GM18861 (cell line): ENCODE measurements at regions not wholly inside any gene's neighbourhood (a gene's known extent, or its start where the extent isn't known, plus 50 kb on each side); places are given as distances from the start of the nearest gene placed in this dataset.

Experiments
- ATAC-seq: cut with Tn5 transposase; IDR thresholded peaks from one replicate; pipeline ENCODE4 v1.9.1; 2021; ENCODE audit not compliant: unreplicated experiment

GRCh38 chr1:181142096-181142958, 53.8 kb downstream of the IER5 start:
- ATAC-seq, result peak; percentile 43

- ATAC-seq, result no peak
These were observed 54.8 kb downstream of the IER5 start for GRCh38 chr1:181143102-181143859.

- ATAC-seq, result no peak
These were observed 55.7 kb downstream of the IER5 start for GRCh38 chr1:181144238-181144637.

GRCh38 chr1:181148636-181149035, 60.1 kb downstream of the IER5 start:
- no peak for ATAC-seq

- peak; percentile 68 for ATAC-seq
These were observed 61.0 kb downstream of the IER5 start for GRCh38 chr1:181149326-181150125.

- ATAC-seq, result no peak
These were observed 61.8 kb downstream of the IER5 start for GRCh38 chr1:181150273-181150672.

GRCh38 chr1:181150842-181151241, 62.3 kb downstream of the IER5 start:
- no peak for ATAC-seq

GRCh38 chr1:181151378-181152326, 63.2 kb downstream of the IER5 start:
- ATAC-seq, result peak; percentile 34

- peak; percentile 52 for ATAC-seq
These were observed 64.6 kb downstream of the IER5 start for GRCh38 chr1:181152892-181153633.

GRCh38 chr1:181153634-181153961, 65.1 kb downstream of the IER5 start:
- no peak for ATAC-seq

- no peak for ATAC-seq
These were observed 66.8 kb downstream of the IER5 start for GRCh38 chr1:181155339-181155738.

GRCh38 chr1:181159451-181160140, 71.1 kb downstream of the IER5 start:
- no peak for ATAC-seq

- no peak for ATAC-seq
These were observed 71.8 kb downstream of the IER5 start for GRCh38 chr1:181160322-181160721.

- ATAC-seq, result no peak
These were observed 72.7 kb downstream of the IER5 start for GRCh38 chr1:181160998-181161870.

GRCh38 chr1:181163662-181164061, 75.2 kb downstream of the IER5 start:
- ATAC-seq, result no peak

GRCh38 chr1:181166377-181167196, 78.1 kb downstream of the IER5 start:
- ATAC-seq, result peak; percentile 98

- ATAC-seq, result no peak
These were observed 80.9 kb downstream of the IER5 start for GRCh38 chr1:181169281-181169865.
